Duodenal mucosa (tissue), 2 donors: ENCODE measurements at regions not wholly inside any gene's neighbourhood (a gene's known extent, or its start where the extent isn't known, plus 50 kb on each side); places are given as distances from the start of the nearest gene placed in this dataset.
"Not testable (repeated sequence)": the region's sequence is repeated elsewhere in the genome, so short reads cannot be mapped to it uniquely, and the experiment has no call there.

Experiments used
- H3K27ac ChIP-seq: one replicate; pipeline ENCODE4 v1.7.0; 2013; ENCODE audit warnings: low read depth, low read length
- H3K27me3 ChIP-seq, 2 donors: one replicate each; pipeline ENCODE4 v1.7.0; 2013; ENCODE audit warnings: low read length in 2 of 2, control low read depth in 1 of 2; ENCODE audit not compliant: insufficient read depth in 2 of 2, control insufficient read depth in 1 of 2
- H3K36me3 ChIP-seq, 2 donors: one replicate each; pipeline ENCODE4 v1.7.0; 2013; ENCODE audit warnings: low read length in 2 of 2, control low read depth in 1 of 2; ENCODE audit not compliant: insufficient read depth in 2 of 2, control insufficient read depth in 1 of 2
- H3K4me1 ChIP-seq, 2 donors: one replicate each; pipeline ENCODE4 v1.7.0; 2013; ENCODE audit warnings: low read length in 2 of 2, control low read depth in 1 of 2; ENCODE audit not compliant: insufficient read depth in 2 of 2, control insufficient read depth in 1 of 2
- H3K4me3 ChIP-seq, 2 donors: one replicate each; pipeline ENCODE4 v1.7.0; 2013; ENCODE audit warnings: low read length in 2 of 2, low read depth in 1 of 2
- H3K9ac ChIP-seq, 2 donors: one replicate each; pipeline ENCODE4 v1.7.0; 2013; ENCODE audit warnings: low read length in 2 of 2, low read depth in 1 of 2
- H3K9me3 ChIP-seq, 2 donors: one replicate each; pipeline ENCODE4 v1.7.0; 2013; ENCODE audit warnings: low read length in 2 of 2, control low read depth in 1 of 2; ENCODE audit not compliant: control insufficient read depth in 1 of 2

GRCh38 chr3:194030372-194030771 is 105.6 kb upstream of the HES1 start:
- Histone ChIP-seq H3K9ac (no peak overlapping the region), H3K9me3 (no peaks in the 10 kb centered on the region), H3K27ac (no peak overlapping the region), H3K27me3 (no peaks in the 10 kb centered on the region), H3K4me3 (no peak overlapping the region), H3K4me1 (peaks cover 51 to 60% of the 10 kb centered on the region in 2 donors), H3K36me3 (no peaks in the 10 kb centered on the region)

GRCh38 chr3:194031349-194031748 is 104.6 kb upstream of the HES1 start:
- H3K4me3 ChIP-seq = no peak overlapping the region
- peaks cover 52 to 61% of the 10 kb centered on the region in 2 donors for H3K4me1 ChIP-seq
- H3K36me3 ChIP-seq = no peaks in the 10 kb centered on the region
- H3K27ac ChIP-seq = no peak overlapping the region
- no peaks in the 10 kb centered on the region for H3K27me3 ChIP-seq
- H3K9ac ChIP-seq = no peak overlapping the region
- H3K9me3 ChIP-seq = no peaks in the 10 kb centered on the region

- Histone ChIP-seq H3K27ac (no peak overlapping the region), H3K4me3 (no peak overlapping the region), H3K27me3 (no peaks in the 10 kb centered on the region), H3K4me1 (peaks cover 53 to 65% of the 10 kb centered on the region in 2 donors), H3K9ac (no peak overlapping the region), H3K36me3 (no peaks in the 10 kb centered on the region), H3K9me3 (no peaks in the 10 kb centered on the region)
Measured at GRCh38 chr3:194031867-194032635, 103.9 kb upstream of the HES1 start.

- Histone ChIP-seq H3K27ac (no peak overlapping the region), H3K36me3 (no peaks in the 10 kb centered on the region), H3K4me3 (no peak overlapping the region), H3K9me3 (no peaks in the 10 kb centered on the region), H3K4me1 (peaks cover 53 to 65% of the 10 kb centered on the region in 2 donors), H3K27me3 (no peaks in the 10 kb centered on the region), H3K9ac (no peak overlapping the region)
Measured at GRCh38 chr3:194032828-194033435, 103.0 kb upstream of the HES1 start.

- H3K27ac ChIP-seq = peak overlapping the region; percentile 78
- H3K9ac ChIP-seq = peak overlapping the region; percentile 53 to 66
Measured at GRCh38 chr3:194034346-194035336, 101.3 kb upstream of the HES1 start.

GRCh38 chr3:194035406-194036138 is 100.4 kb upstream of the HES1 start:
- H3K27ac ChIP-seq = peak overlapping the region; percentile 78
- H3K9me3 ChIP-seq = no peaks in the 10 kb centered on the region
- H3K4me1 ChIP-seq = peaks cover 51 to 60% of the 10 kb centered on the region in 2 donors
- no peaks in the 10 kb centered on the region for H3K27me3 ChIP-seq
- no peaks in the 10 kb centered on the region for H3K36me3 ChIP-seq
- no peak overlapping the region for H3K4me3 ChIP-seq
- peak overlapping the region in 1 of 2 donors; percentile 66 for H3K9ac ChIP-seq

More at GRCh38 chr3:194034346-194035336, 101.3 kb upstream of the HES1 start:
- no peaks in the 10 kb centered on the region for H3K9me3 ChIP-seq
- peak overlapping the region in 1 of 2 donors; percentile 20 for H3K4me3 ChIP-seq
- no peaks in the 10 kb centered on the region for H3K36me3 ChIP-seq
- peaks cover 58 to 69% of the 10 kb centered on the region in 2 donors for H3K4me1 ChIP-seq
- H3K27me3 ChIP-seq = no peaks in the 10 kb centered on the region

- no peaks in the 10 kb centered on the region for H3K27me3 ChIP-seq
- H3K36me3 ChIP-seq = no peaks in the 10 kb centered on the region
- no peaks in the 10 kb centered on the region for H3K9me3 ChIP-seq
- H3K4me1 ChIP-seq = peaks cover 44 to 54% of the 10 kb centered on the region in 2 donors
- H3K27ac ChIP-seq = no peak overlapping the region
- H3K4me3 ChIP-seq = no peak overlapping the region
- no peak overlapping the region for H3K9ac ChIP-seq
Measured at GRCh38 chr3:194036842-194037241, 99.1 kb upstream of the HES1 start.

- H3K9ac ChIP-seq, H3K27ac ChIP-seq, H3K4me3 ChIP-seq, H3K36me3 ChIP-seq, H3K27me3 ChIP-seq, H3K9me3 ChIP-seq: not testable (repeated sequence)
- H3K4me1 ChIP-seq = peaks cover 36 to 46% of the 10 kb centered on the region in 2 donors
Measured at GRCh38 chr3:194038346-194038745, 97.6 kb upstream of the HES1 start.

- no peaks in the 10 kb centered on the region for H3K27me3 ChIP-seq
- no peak overlapping the region for H3K4me3 ChIP-seq
- H3K27ac ChIP-seq = no peak overlapping the region
- H3K36me3 ChIP-seq = no peaks in the 10 kb centered on the region
- no peaks in the 10 kb centered on the region for H3K9me3 ChIP-seq
- H3K4me1 ChIP-seq = peaks cover 32 to 40% of the 10 kb centered on the region in 2 donors
- H3K9ac ChIP-seq = no peak overlapping the region
Measured at GRCh38 chr3:194038960-194039359, 97.0 kb upstream of the HES1 start.
